Transverse colon (tissue), 3 donors: ENCODE measurements at regions not wholly inside any gene's neighbourhood (a gene's known extent, or its start where the extent isn't known, plus 50 kb on each side); places are given as distances from the start of the nearest gene placed in this dataset.

Source experiments
- EP300 ChIP-seq: sonication (generic); formaldehyde crosslinking; IDR thresholded peaks from one replicate; pipeline ENCODE4 v1.6.1; 2017; ENCODE audit warnings: antibody characterized with exemption, low read depth
- POLR2A ChIP-seq: fragments of 450-650 bp; IDR thresholded peaks from one replicate; pipeline ENCODE4 v1.6.1; 2016; ENCODE audit warnings: antibody characterized with exemption, mild to moderate bottlenecking, moderate library complexity
- TF ChIP-seq, protein P1 (sequence below), 5 experiments: fragments of 200-600 bp in 3 of 5; fragments of 450-650 bp in 2 of 5; sonication (generic) in 3 of 5; IDR thresholded peaks; 1 replicate in 2 of 5; 2 replicates in 3 of 5; pipeline ENCODE4 v1.5.1; 2016 to 2017; ENCODE audit warnings: antibody characterized with exemption in 5 of 5, inconsistent platforms in 3 of 5, mild to moderate bottlenecking in 2 of 5, moderate library complexity in 1 of 5

DNA sequence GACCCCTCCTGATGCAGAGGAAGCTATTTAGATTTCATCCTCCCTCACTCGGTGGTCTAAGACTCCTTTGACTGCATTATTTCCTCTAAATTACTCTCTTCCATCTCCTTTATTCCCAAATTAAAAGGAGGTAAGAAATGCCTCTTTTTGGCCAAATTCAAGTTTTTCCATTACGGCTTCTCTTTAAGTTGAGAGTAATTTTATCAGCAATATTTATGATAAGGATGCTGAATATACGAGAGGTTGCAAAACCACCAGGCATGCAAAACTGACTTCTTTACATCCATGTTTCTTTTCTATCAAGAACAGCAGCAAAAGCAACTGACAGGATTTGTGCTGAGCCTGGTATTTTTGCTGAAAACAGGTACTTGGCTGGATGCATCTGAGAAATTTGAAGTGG is 262.0 kb upstream of the RARB start:
- TF ChIP-seq, protein P1, sequence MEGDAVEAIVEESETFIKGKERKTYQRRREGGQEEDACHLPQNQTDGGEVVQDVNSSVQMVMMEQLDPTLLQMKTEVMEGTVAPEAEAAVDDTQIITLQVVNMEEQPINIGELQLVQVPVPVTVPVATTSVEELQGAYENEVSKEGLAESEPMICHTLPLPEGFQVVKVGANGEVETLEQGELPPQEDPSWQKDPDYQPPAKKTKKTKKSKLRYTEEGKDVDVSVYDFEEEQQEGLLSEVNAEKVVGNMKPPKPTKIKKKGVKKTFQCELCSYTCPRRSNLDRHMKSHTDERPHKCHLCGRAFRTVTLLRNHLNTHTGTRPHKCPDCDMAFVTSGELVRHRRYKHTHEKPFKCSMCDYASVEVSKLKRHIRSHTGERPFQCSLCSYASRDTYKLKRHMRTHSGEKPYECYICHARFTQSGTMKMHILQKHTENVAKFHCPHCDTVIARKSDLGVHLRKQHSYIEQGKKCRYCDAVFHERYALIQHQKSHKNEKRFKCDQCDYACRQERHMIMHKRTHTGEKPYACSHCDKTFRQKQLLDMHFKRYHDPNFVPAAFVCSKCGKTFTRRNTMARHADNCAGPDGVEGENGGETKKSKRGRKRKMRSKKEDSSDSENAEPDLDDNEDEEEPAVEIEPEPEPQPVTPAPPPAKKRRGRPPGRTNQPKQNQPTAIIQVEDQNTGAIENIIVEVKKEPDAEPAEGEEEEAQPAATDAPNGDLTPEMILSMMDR (IDR thresholded peaks at IDR 0.05), result no peak
- TF ChIP-seq POLR2A (no peak), EP300 (no peak)
